ENCODE measurements at regions not wholly inside any gene's neighbourhood (a gene's known extent, or its start where the extent isn't known, plus 50 kb on each side); places are given as distances from the start of the nearest gene placed in this dataset.

DNA sequence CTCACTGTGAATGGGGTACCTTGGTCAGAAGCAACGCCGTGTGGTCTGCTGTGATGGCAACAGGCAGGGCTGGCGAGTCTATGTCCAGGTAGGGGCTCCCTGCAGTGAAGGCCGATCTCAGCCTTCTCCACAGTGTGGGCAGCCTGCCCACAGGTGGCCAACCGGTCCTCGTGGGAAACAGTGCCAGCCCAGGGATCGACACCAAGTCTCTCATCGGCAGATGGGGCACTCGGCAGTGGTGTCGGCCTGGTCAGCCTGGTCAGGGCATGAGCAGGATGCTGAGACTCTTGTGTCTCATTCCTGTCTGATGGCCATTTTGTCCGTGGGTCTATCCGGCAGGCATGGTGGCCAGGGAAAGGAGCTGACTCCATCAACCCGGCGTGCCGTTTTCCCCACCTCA is 92.2 kb downstream of the TNFRSF13B start (continued):
- TF ChIP-seq ERF (CRISPR knock-in tag; IDR thresholded peaks at IDR 0.05) (no peak), JUND (IDR thresholded peaks at IDR 0.05; ENCODE audit: borderline replicate concordance, low read depth, low read length) (no peak), JUND (tag; IDR thresholded peaks at IDR 0.05; ENCODE audit: borderline replicate concordance, low read depth, low read length) (no peak), SMAD3 (CRISPR knock-in tag; conservative IDR thresholded peaks at IDR 0.05) (no peak), BRCA1 (IDR thresholded peaks at IDR 0.05) (no peak), BRCA1 (CRISPR knock-in tag; IDR thresholded peaks at IDR 0.05) (no peak), ZNF778 (CRISPR knock-in tag; IDR thresholded peaks at IDR 0.05) (no peak), SMC3 (conservative IDR thresholded peaks at IDR 0.05; ENCODE audit: insufficient read depth, low read depth, low read length) (no peak), CHD2 (IDR thresholded peaks at IDR 0.05; ENCODE audit: low read depth, low read length) (no peak), CBX2 (IDR thresholded peaks at IDR 0.05; ENCODE audit: insufficient read depth, low read length, poor library complexity, severe bottlenecking) (no peak), TCFL5 (CRISPR knock-in tag; conservative IDR thresholded peaks at IDR 0.05) (no peak), ZNF707 (CRISPR knock-in tag; conservative IDR thresholded peaks at IDR 0.05) (no peak), ELF4 (CRISPR knock-in tag; IDR thresholded peaks at IDR 0.05) (no peak), NFATC3 (IDR thresholded peaks at IDR 0.05) (no peak), SRSF9 (IDR thresholded peaks at IDR 0.05; ENCODE audit: borderline replicate concordance, low read depth, low read length) (no peak), MTF1 (CRISPR knock-in tag; IDR thresholded peaks at IDR 0.05; ENCODE audit: borderline replicate concordance) (no peak), KLF16 (IDR thresholded peaks at IDR 0.05) (no peak)
- TF ChIP-seq, protein P1, sequence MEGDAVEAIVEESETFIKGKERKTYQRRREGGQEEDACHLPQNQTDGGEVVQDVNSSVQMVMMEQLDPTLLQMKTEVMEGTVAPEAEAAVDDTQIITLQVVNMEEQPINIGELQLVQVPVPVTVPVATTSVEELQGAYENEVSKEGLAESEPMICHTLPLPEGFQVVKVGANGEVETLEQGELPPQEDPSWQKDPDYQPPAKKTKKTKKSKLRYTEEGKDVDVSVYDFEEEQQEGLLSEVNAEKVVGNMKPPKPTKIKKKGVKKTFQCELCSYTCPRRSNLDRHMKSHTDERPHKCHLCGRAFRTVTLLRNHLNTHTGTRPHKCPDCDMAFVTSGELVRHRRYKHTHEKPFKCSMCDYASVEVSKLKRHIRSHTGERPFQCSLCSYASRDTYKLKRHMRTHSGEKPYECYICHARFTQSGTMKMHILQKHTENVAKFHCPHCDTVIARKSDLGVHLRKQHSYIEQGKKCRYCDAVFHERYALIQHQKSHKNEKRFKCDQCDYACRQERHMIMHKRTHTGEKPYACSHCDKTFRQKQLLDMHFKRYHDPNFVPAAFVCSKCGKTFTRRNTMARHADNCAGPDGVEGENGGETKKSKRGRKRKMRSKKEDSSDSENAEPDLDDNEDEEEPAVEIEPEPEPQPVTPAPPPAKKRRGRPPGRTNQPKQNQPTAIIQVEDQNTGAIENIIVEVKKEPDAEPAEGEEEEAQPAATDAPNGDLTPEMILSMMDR (IDR thresholded peaks at IDR 0.05 in 2 of 3, conservative IDR thresholded peaks at IDR 0.05 in 1 of 3; ENCODE audit: insufficient read depth in 2 of 3, low read depth in 1 of 3, low read length in 3 of 3): no peak
- TF ChIP-seq, protein P2, sequence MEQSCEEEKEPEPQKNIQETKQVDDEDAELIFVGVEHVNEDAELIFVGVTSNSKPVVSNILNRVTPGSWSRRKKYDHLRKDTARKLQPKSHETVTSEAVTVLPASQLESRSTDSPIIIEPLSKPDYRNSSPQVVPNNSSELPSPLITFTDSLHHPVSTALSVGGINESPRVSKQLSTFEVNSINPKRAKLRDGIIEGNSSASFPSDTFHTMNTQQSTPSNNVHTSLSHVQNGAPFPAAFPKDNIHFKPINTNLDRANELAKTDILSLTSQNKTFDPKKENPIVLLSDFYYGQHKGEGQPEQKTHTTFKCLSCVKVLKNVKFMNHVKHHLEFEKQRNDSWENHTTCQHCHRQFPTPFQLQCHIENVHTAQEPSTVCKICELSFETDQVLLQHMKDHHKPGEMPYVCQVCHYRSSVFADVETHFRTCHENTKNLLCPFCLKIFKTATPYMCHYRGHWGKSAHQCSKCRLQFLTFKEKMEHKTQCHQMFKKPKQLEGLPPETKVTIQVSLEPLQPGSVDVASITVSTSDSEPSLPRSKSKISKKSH (CRISPR knock-in tag; IDR thresholded peaks at IDR 0.05): no peak
- TF ChIP-seq, protein P3, sequence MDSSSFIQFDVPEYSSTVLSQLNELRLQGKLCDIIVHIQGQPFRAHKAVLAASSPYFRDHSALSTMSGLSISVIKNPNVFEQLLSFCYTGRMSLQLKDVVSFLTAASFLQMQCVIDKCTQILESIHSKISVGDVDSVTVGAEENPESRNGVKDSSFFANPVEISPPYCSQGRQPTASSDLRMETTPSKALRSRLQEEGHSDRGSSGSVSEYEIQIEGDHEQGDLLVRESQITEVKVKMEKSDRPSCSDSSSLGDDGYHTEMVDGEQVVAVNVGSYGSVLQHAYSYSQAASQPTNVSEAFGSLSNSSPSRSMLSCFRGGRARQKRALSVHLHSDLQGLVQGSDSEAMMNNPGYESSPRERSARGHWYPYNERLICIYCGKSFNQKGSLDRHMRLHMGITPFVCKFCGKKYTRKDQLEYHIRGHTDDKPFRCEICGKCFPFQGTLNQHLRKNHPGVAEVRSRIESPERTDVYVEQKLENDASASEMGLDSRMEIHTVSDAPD (CRISPR knock-in tag; IDR thresholded peaks at IDR 0.05): no peak
- TF ChIP-seq, protein P4, sequence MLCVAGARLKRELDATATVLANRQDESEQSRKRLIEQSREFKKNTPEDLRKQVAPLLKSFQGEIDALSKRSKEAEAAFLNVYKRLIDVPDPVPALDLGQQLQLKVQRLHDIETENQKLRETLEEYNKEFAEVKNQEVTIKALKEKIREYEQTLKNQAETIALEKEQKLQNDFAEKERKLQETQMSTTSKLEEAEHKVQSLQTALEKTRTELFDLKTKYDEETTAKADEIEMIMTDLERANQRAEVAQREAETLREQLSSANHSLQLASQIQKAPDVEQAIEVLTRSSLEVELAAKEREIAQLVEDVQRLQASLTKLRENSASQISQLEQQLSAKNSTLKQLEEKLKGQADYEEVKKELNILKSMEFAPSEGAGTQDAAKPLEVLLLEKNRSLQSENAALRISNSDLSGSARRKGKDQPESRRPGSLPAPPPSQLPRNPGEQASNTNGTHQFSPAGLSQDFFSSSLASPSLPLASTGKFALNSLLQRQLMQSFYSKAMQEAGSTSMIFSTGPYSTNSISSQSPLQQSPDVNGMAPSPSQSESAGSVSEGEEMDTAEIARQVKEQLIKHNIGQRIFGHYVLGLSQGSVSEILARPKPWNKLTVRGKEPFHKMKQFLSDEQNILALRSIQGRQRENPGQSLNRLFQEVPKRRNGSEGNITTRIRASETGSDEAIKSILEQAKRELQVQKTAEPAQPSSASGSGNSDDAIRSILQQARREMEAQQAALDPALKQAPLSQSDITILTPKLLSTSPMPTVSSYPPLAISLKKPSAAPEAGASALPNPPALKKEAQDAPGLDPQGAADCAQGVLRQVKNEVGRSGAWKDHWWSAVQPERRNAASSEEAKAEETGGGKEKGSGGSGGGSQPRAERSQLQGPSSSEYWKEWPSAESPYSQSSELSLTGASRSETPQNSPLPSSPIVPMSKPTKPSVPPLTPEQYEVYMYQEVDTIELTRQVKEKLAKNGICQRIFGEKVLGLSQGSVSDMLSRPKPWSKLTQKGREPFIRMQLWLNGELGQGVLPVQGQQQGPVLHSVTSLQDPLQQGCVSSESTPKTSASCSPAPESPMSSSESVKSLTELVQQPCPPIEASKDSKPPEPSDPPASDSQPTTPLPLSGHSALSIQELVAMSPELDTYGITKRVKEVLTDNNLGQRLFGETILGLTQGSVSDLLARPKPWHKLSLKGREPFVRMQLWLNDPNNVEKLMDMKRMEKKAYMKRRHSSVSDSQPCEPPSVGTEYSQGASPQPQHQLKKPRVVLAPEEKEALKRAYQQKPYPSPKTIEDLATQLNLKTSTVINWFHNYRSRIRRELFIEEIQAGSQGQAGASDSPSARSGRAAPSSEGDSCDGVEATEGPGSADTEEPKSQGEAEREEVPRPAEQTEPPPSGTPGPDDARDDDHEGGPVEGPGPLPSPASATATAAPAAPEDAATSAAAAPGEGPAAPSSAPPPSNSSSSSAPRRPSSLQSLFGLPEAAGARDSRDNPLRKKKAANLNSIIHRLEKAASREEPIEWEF (CRISPR knock-in tag; IDR thresholded peaks at IDR 0.05): no peak

All from K562 (cell line).